ENCODE measurements at regions not wholly inside any gene's neighbourhood (a gene's known extent, or its start where the extent isn't known, plus 50 kb on each side); places are given as distances from the start of the nearest gene placed in this dataset.

- no peak overlapping the region for H3K9ac ChIP-seq (ENCODE audit: extremely low read depth, insufficient read length, low read length)
- H3K14ac ChIP-seq (ENCODE audit: insufficient read depth, low read length) = no peak overlapping the region
- no peak overlapping the region for H3K27ac Mint-ChIP-seq
- H3K23ac ChIP-seq (ENCODE audit: insufficient read length, low read depth, low read length) = no peak overlapping the region
- H4K5ac ChIP-seq (ENCODE audit: insufficient read length, low read depth, low read length) = no peak overlapping the region
- H3K4ac ChIP-seq (ENCODE audit: low read depth, low read length) = no peak overlapping the region
- no peak overlapping the region for H2BK120ac ChIP-seq (ENCODE audit: low read depth, low read length, poor library complexity, severe bottlenecking)
- no peak overlapping the region for H4K8ac ChIP-seq (replicated peaks; ENCODE audit: insufficient read length, low read depth, low read length)
- no peak overlapping the region for H3K18ac ChIP-seq (ENCODE audit: insufficient read length, low read depth, low read length)
- H3K4me1 Mint-ChIP-seq = peaks cover 13 to 16% of the 10 kb centered on the region in 2 experiments
- no peak for TF ChIP-seq CTCF (conservative IDR thresholded peaks at IDR 0.05)
- no peak overlapping the region for H3K4me3 Mint-ChIP-seq
- no peak overlapping the region for H3T11ph ChIP-seq (ENCODE audit: low read length)
- DNase-seq = no peak
- H2BK15ac ChIP-seq (ENCODE audit: low read depth, low read length) = no peak overlapping the region
- WGBS (ENCODE audit: extremely low coverage, insufficient read length, low lambda C conversion rate) = no CpG with 5 or more reads among the region's 3 CpGs
- H3K27me3 ChIP-seq (ENCODE audit: insufficient read depth, low read length) = no peaks in the 10 kb centered on the region
- no peak overlapping the region for H2BK12ac ChIP-seq (ENCODE audit: insufficient read length, low read depth, low read length)
- peaks cover 2% of the 10 kb centered on the region for H3K23me2 ChIP-seq (ENCODE audit: insufficient read length, low read depth, low read length, poor library complexity, severe bottlenecking)
- no peak overlapping the region for H3K27ac ChIP-seq (ENCODE audit: insufficient read length, low read depth, low read length)
- H4K91ac ChIP-seq (ENCODE audit: insufficient read length, low read depth, low read length) = no peak overlapping the region
- H4K20me1 ChIP-seq (ENCODE audit: control insufficient read depth, insufficient read depth, insufficient read length) = no peaks in the 10 kb centered on the region
- H2AFZ ChIP-seq (ENCODE audit: low read length) = no peak overlapping the region
- no peaks in the 10 kb centered on the region for H3K79me1 ChIP-seq (ENCODE audit: insufficient read depth, low read depth, low read length, poor library complexity, severe bottlenecking)
- H3K27me3 Mint-ChIP-seq (ENCODE audit: low read depth) = no peaks in the 10 kb centered on the region; the same call in 1 of the 2 replicates
- no peaks in the 10 kb centered on the region for H3K79me2 ChIP-seq (ENCODE audit: insufficient read depth, low read length)
- no peak overlapping the region for H2AK5ac ChIP-seq (ENCODE audit: insufficient read length, low read length)
- peaks cover 4% of the 10 kb centered on the region; the same call in 1 of the 2 replicates for H3K4me1 ChIP-seq (ENCODE audit: insufficient read depth, low read length)
- H3K36me3 Mint-ChIP-seq (ENCODE audit: insufficient read depth in 1 of 3, low read depth in 3 of 3) = peaks cover 0 to 8% (median 0%) of the 10 kb centered on the region in 3 experiments; a peak in 1 of 7 replicates
- H2BK5ac ChIP-seq (ENCODE audit: insufficient read length, low read length) = no peak overlapping the region
- H3K9me3 ChIP-seq (ENCODE audit: control insufficient read depth, low read depth, low read length) = no peaks in the 10 kb centered on the region
- H3K4me2 ChIP-seq (ENCODE audit: insufficient read depth, insufficient read length, low read length) = no peak overlapping the region
- H3K56ac ChIP-seq (ENCODE audit: insufficient read length, low read depth, low read length) = no peak overlapping the region
- no peak overlapping the region for H2BK20ac ChIP-seq (ENCODE audit: low read depth, low read length, poor library complexity, severe bottlenecking)
- no peaks in the 10 kb centered on the region; a peak in 1 of 5 replicates for H3K9me3 Mint-ChIP-seq
Measured at GRCh38 chr3:72629191-72629631, 219.0 kb downstream of the SHQ1 start.

All from H9 (cell line).